WTC11 (cell line): ENCODE measurements at regions not wholly inside any gene's neighbourhood (a gene's known extent, or its start where the extent isn't known, plus 50 kb on each side); places are given as distances from the start of the nearest gene placed in this dataset.

ENCODE experiments used
- ATAC-seq: fragments of 200-7000 bp; cut with Tn5 transposase; 2 replicates; pipeline ENCODE4 v1.10.0; 2021; ENCODE audit warnings: mild to moderate bottlenecking, moderate library complexity
- CTCF ChIA-PET: fragments of 300-600 bp; sonication (Branson Sonifier 250); formaldehyde crosslinking; loops from one replicate; lab custom pipeline; 2021; ENCODE audit warnings: antibody characterized with exemption; lab: Charles Lee
- POLR2A ChIA-PET: fragments of 350-600 bp; sonication (Branson Sonifier 250); formaldehyde crosslinking; loops from one replicate; lab custom pipeline; 2021; ENCODE audit warnings: antibody characterized with exemption; lab: Charles Lee
- DNase-seq: peaks from one replicate; pipeline ENCODE4 v3.0.0; 2021; ENCODE audit warnings: low spot score
- H3K27ac Mint-ChIP-seq: 2 replicates; pipeline ENCODE4 v1.8.0; 2021; ENCODE audit warnings: mixed read lengths
- H3K27me3 Mint-ChIP-seq: 2 replicates; pipeline ENCODE4 v1.8.0; 2021; ENCODE audit warnings: low read depth, mild to moderate bottlenecking, moderate library complexity, mixed read lengths
- H3K36me3 Mint-ChIP-seq: 2 replicates; pipeline ENCODE4 v1.8.0; 2021; ENCODE audit warnings: mixed read lengths
- H3K4me1 Mint-ChIP-seq: 2 replicates; pipeline ENCODE4 v1.8.0; 2022; ENCODE audit warnings: mixed read lengths
- H3K4me3 Mint-ChIP-seq: 2 replicates; pipeline ENCODE4 v1.8.0; 2021; ENCODE audit warnings: mild to moderate bottlenecking, moderate library complexity, mixed read lengths
- H3K9me3 Mint-ChIP-seq: 2 replicates; pipeline ENCODE4 v1.8.0; 2021; ENCODE audit warnings: mixed read lengths
- CBFB ChIP-seq: sonication (generic); formaldehyde crosslinking; IDR thresholded peaks from 2 replicates; pipeline ENCODE4 v1.8.1; 2022; ENCODE audit warnings: mild to moderate bottlenecking, low read depth, missing genetic modification reagents
- ESRRA ChIP-seq: sonication (generic); formaldehyde crosslinking; IDR thresholded peaks from 2 replicates; pipeline ENCODE4 v1.8.1; 2022; ENCODE audit warnings: mild to moderate bottlenecking, missing genetic modification reagents, borderline replicate concordance
- ETV6 ChIP-seq: sonication (generic); formaldehyde crosslinking; IDR thresholded peaks from 2 replicates; pipeline ENCODE4 v1.8.1; 2022; ENCODE audit warnings: mild to moderate bottlenecking, missing genetic modification reagents
- FOXJ3 ChIP-seq: sonication (generic); formaldehyde crosslinking; IDR thresholded peaks from 2 replicates; pipeline ENCODE4 v1.9.0; 2021; ENCODE audit warnings: missing genetic modification reagents, mild to moderate bottlenecking, borderline replicate concordance
- GTF2I ChIP-seq: fragments of 250-450 bp; sonication (Bioruptor Pico); conservative IDR thresholded peaks from 2 replicates; pipeline ENCODE4 v1.4.0; 2021; ENCODE audit warnings: mild to moderate bottlenecking
- HMGXB4 ChIP-seq: sonication (generic); formaldehyde crosslinking; IDR thresholded peaks from 2 replicates; pipeline ENCODE4 v1.8.1; 2023; ENCODE audit warnings: mild to moderate bottlenecking, moderate library complexity, missing genetic modification reagents
- RORB ChIP-seq: fragments of 250-450 bp; sonication (Bioruptor Pico); IDR thresholded peaks from 2 replicates; pipeline ENCODE4 v1.9.0; 2021; ENCODE audit warnings: mild to moderate bottlenecking
- ZNF512 ChIP-seq: sonication (generic); formaldehyde crosslinking; IDR thresholded peaks from 2 replicates; pipeline ENCODE4 v1.8.1; 2022; ENCODE audit warnings: missing genetic modification reagents, borderline replicate concordance
- ZNF671 ChIP-seq: fragments of 250-450 bp; sonication (Bioruptor Pico); IDR thresholded peaks from 2 replicates; pipeline ENCODE4 v1.8.0; 2021; ENCODE audit warnings: mild to moderate bottlenecking
- TF ChIP-seq, protein P1 (sequence below): sonication (generic); formaldehyde crosslinking; conservative IDR thresholded peaks from 2 replicates; pipeline ENCODE4 v1.8.1; 2023; ENCODE audit warnings: mild to moderate bottlenecking, low read depth, missing genetic modification reagents, moderate library complexity
- TF ChIP-seq, protein P2 (sequence below): sonication (generic); formaldehyde crosslinking; IDR thresholded peaks from 2 replicates; pipeline ENCODE4 v1.8.1; 2023; ENCODE audit warnings: mild to moderate bottlenecking, missing genetic modification reagents, borderline replicate concordance

GRCh38 chr3:53949541-53949940, 57.9 kb upstream of the SELENOK start (continued):
- TF ChIP-seq HMGXB4 (CRISPR knock-in tag) = no peak

DNA sequence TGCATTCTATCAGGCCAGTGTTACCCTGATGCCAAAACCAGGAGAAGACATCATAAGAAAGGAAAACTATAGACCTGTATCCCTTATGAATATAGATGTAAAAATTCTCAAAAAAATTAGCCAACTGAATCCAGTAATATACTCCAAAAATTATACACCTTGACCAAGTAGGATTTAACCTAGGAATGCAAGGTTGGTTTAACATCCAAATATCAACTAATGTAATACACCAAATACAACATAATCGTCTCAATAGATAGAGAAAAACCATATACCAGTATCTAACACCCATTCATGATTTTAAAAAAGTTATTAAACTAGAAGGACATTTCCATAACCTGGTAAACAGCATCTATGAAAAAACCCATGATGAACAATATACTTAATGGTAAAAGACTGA, 56.5 kb upstream of the SELENOK start:
- Mint-ChIP-seq H3K4me3 (no peak overlapping the region), H3K27me3 (peaks cover 10% of the 10 kb centered on the region), H3K4me1 (no peaks in the 10 kb centered on the region), H3K36me3 (peaks cover 24% of the 10 kb centered on the region), H3K9me3 (peaks cover 28% of the 10 kb centered on the region), H3K27ac (no peak overlapping the region)
- TF ChIP-seq ZNF671 (CRISPR knock-in tag) (no peak), FOXJ3 (CRISPR knock-in tag) (no peak), CBFB (CRISPR knock-in tag) (no peak), GTF2I (CRISPR knock-in tag) (no peak)
- POLR2A ChIA-PET = no interaction called here
- ATAC-seq = no peak
- no peak for DNase-seq
- CTCF ChIA-PET = no interaction called here

- H3K9me3 Mint-ChIP-seq = peaks cover 28% of the 10 kb centered on the region
- TF ChIP-seq, protein P1, sequence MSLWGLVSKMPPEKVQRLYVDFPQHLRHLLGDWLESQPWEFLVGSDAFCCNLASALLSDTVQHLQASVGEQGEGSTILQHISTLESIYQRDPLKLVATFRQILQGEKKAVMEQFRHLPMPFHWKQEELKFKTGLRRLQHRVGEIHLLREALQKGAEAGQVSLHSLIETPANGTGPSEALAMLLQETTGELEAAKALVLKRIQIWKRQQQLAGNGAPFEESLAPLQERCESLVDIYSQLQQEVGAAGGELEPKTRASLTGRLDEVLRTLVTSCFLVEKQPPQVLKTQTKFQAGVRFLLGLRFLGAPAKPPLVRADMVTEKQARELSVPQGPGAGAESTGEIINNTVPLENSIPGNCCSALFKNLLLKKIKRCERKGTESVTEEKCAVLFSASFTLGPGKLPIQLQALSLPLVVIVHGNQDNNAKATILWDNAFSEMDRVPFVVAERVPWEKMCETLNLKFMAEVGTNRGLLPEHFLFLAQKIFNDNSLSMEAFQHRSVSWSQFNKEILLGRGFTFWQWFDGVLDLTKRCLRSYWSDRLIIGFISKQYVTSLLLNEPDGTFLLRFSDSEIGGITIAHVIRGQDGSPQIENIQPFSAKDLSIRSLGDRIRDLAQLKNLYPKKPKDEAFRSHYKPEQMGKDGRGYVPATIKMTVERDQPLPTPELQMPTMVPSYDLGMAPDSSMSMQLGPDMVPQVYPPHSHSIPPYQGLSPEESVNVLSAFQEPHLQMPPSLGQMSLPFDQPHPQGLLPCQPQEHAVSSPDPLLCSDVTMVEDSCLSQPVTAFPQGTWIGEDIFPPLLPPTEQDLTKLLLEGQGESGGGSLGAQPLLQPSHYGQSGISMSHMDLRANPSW (CRISPR knock-in tag) = no peak
- no peak for TF ChIP-seq RORB (CRISPR knock-in tag)
- ChIA-PET POLR2A (no interaction called here), CTCF (no interaction called here)
- no peak overlapping the region for H3K4me3 Mint-ChIP-seq
- DNase-seq (no peak), ATAC-seq (no peak)
- H3K4me1 Mint-ChIP-seq = no peaks in the 10 kb centered on the region
- peaks cover 24% of the 10 kb centered on the region for H3K36me3 Mint-ChIP-seq
- H3K27me3 Mint-ChIP-seq = peaks cover 10% of the 10 kb centered on the region
- H3K27ac Mint-ChIP-seq = no peak overlapping the region
These were observed 52.4 kb upstream of the SELENOK start for GRCh38 chr3:53944028-53944427.

- Mint-ChIP-seq H3K27ac (no peak overlapping the region), H3K27me3 (peaks cover 10% of the 10 kb centered on the region), H3K4me3 (no peak overlapping the region), H3K9me3 (peaks cover 14% of the 10 kb centered on the region), H3K4me1 (no peaks in the 10 kb centered on the region), H3K36me3 (peaks cover 14% of the 10 kb centered on the region)
- ChIA-PET POLR2A (no interaction called here), CTCF (interaction anchor here (0.6 to 2.3 kb wide), 6 partner anchors 179 to 492 kb away, joined by 3 to 6 read pairs (median 4); no protein-coding TSS in a partner anchor)
- ATAC-seq (peak; percentile 68), DNase-seq (no peak)
- no peak for TF ChIP-seq ESRRA (CRISPR knock-in tag)
- TF ChIP-seq, protein P2, sequence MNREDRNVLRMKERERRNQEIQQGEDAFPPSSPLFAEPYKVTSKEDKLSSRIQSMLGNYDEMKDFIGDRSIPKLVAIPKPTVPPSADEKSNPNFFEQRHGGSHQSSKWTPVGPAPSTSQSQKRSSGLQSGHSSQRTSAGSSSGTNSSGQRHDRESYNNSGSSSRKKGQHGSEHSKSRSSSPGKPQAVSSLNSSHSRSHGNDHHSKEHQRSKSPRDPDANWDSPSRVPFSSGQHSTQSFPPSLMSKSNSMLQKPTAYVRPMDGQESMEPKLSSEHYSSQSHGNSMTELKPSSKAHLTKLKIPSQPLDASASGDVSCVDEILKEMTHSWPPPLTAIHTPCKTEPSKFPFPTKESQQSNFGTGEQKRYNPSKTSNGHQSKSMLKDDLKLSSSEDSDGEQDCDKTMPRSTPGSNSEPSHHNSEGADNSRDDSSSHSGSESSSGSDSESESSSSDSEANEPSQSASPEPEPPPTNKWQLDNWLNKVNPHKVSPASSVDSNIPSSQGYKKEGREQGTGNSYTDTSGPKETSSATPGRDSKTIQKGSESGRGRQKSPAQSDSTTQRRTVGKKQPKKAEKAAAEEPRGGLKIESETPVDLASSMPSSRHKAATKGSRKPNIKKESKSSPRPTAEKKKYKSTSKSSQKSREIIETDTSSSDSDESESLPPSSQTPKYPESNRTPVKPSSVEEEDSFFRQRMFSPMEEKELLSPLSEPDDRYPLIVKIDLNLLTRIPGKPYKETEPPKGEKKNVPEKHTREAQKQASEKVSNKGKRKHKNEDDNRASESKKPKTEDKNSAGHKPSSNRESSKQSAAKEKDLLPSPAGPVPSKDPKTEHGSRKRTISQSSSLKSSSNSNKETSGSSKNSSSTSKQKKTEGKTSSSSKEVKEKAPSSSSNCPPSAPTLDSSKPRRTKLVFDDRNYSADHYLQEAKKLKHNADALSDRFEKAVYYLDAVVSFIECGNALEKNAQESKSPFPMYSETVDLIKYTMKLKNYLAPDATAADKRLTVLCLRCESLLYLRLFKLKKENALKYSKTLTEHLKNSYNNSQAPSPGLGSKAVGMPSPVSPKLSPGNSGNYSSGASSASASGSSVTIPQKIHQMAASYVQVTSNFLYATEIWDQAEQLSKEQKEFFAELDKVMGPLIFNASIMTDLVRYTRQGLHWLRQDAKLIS (CRISPR knock-in tag) = no peak
- no peak for TF ChIP-seq ZNF512 (CRISPR knock-in tag)
- no peak for TF ChIP-seq ETV6
These were observed 50.3 kb upstream of the SELENOK start for GRCh38 chr3:53941950-53942349.
